ENCODE measurements at regions not wholly inside any gene's neighbourhood (a gene's known extent, or its start where the extent isn't known, plus 50 kb on each side); places are given as distances from the start of the nearest gene placed in this dataset.
"Not testable (repeated sequence)": the region's sequence is repeated elsewhere in the genome, so short reads cannot be mapped to it uniquely, and the experiment has no call there.

GRCh38 chr20:29875321-29876083 lies 1382.0 kb upstream of the DEFB115 start:
- H3K79me2 ChIP-seq (replicated peaks; ENCODE audit: insufficient read depth); H3K4me1 ChIP-seq (ENCODE audit: insufficient read depth); H3K27me3 ChIP-seq (ENCODE audit: insufficient read depth); DNase-seq (ENCODE audit: low spot score); H3K9me2 ChIP-seq (ENCODE audit: insufficient read depth); H2AFZ ChIP-seq; H3K27ac Mint-ChIP-seq; H4K20me1 ChIP-seq (replicated peaks; ENCODE audit: insufficient read depth); H3K4me1 Mint-ChIP-seq; H3K4me2 ChIP-seq; ATAC-seq; H3K27ac ChIP-seq (ENCODE audit: low read depth); H3K4me3 ChIP-seq; H3K4me3 Mint-ChIP-seq; H3F3A ChIP-seq (replicated peaks; ENCODE audit: low read depth); H3K36me3 ChIP-seq (ENCODE audit: insufficient read depth): not testable (repeated sequence)
- Mint-ChIP-seq H3K36me3 (ENCODE audit: low read depth) (peaks cover 57% of the 10 kb centered on the region), H3K27me3 (ENCODE audit: insufficient read depth, low read depth, poor library complexity) (peaks cover 22% of the 10 kb centered on the region), H3K9me3 (peaks cover 96% of the 10 kb centered on the region)

DNA sequence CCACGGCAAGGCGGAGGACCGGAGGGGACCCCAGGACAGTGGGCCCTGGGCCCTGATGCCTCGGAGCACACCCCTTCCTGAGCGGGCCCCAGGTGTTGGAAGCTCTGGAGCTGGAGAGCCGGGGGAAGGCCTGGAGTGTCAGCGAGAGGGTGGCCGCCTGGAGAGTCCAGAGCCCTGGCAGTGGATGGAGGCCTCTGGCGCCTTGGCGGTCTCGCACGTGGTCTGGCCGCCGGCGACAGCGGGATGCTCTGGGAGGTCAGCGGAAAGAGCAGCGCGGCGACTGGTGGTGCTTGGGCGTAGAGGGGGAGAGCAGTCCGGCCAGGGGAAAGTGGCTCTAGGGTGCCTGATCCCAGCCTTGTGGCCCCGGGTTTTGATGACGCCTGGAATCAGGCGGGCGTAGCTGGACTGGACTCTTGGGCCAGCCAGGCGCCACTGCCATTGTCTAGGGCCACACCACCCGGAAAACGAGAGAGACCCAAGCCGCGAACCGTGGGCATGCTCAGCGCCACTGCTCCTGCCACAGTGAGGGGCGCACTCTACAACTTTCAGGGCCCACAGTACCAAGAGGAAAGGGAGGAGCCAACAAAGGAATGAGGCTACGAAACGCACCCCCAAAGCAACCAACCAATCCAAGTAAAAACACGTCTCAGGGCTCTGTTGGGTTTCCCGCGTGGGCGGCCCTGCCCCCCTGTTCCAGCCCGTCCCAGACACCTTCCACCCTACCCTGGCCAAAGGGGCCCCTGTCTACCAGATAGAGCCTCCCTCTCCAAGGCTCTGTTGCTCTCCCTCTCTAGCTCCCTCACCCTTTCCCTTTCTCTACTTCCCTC lies 1381.2 kb upstream of the DEFB115 start:
- H3K79me2 ChIP-seq (replicated peaks; ENCODE audit: insufficient read depth); H3K27me3 ChIP-seq (ENCODE audit: insufficient read depth); H3K4me2 ChIP-seq; H3K27ac ChIP-seq (ENCODE audit: low read depth); H3K4me3 ChIP-seq; ATAC-seq; H3K27ac Mint-ChIP-seq; H3K4me1 Mint-ChIP-seq; H4K20me1 ChIP-seq (replicated peaks; ENCODE audit: insufficient read depth); H3F3A ChIP-seq (replicated peaks; ENCODE audit: low read depth); DNase-seq (ENCODE audit: low spot score); H3K4me3 Mint-ChIP-seq; H3K36me3 ChIP-seq (ENCODE audit: insufficient read depth); H2AFZ ChIP-seq; H3K9me2 ChIP-seq (ENCODE audit: insufficient read depth); H3K4me1 ChIP-seq (ENCODE audit: insufficient read depth): not testable (repeated sequence)
- Mint-ChIP-seq H3K36me3 (ENCODE audit: low read depth) (peaks cover 61% of the 10 kb centered on the region), H3K27me3 (ENCODE audit: insufficient read depth, low read depth, poor library complexity) (peaks cover 22% of the 10 kb centered on the region), H3K9me3 (peaks cover 96% of the 10 kb centered on the region)

- H3K36me3 Mint-ChIP-seq (ENCODE audit: low read depth), result peaks cover 59% of the 10 kb centered on the region
- peaks cover 95% of the 10 kb centered on the region for H3K9me3 Mint-ChIP-seq
Measured at GRCh38 chr20:29876911-29877285, 1380.6 kb upstream of the DEFB115 start.

GRCh38 chr20:29877411-29878280 lies 1379.8 kb upstream of the DEFB115 start:
- not testable (repeated sequence) for H3K9me2 ChIP-seq (ENCODE audit: insufficient read depth); H3F3A ChIP-seq (replicated peaks; ENCODE audit: low read depth); H4K20me1 ChIP-seq (replicated peaks; ENCODE audit: insufficient read depth); H3K27ac Mint-ChIP-seq; H3K4me1 Mint-ChIP-seq; H3K27ac ChIP-seq (ENCODE audit: low read depth); DNase-seq (ENCODE audit: low spot score); H3K4me3 Mint-ChIP-seq; ATAC-seq; H2AFZ ChIP-seq; H3K4me3 ChIP-seq; H3K36me3 ChIP-seq (ENCODE audit: insufficient read depth); H3K4me1 ChIP-seq (ENCODE audit: insufficient read depth); H3K27me3 ChIP-seq (ENCODE audit: insufficient read depth); H3K79me2 ChIP-seq (replicated peaks; ENCODE audit: insufficient read depth); H3K4me2 ChIP-seq
- Mint-ChIP-seq H3K27me3 (ENCODE audit: insufficient read depth, low read depth, poor library complexity) (peaks cover 22% of the 10 kb centered on the region), H3K36me3 (ENCODE audit: low read depth) (peaks cover 66% of the 10 kb centered on the region), H3K9me3 (peaks cover 95% of the 10 kb centered on the region)

More at GRCh38 chr20:29876911-29877285, 1380.6 kb upstream of the DEFB115 start:
- Mint-ChIP-seq H3K4me1 (no peaks in the 10 kb centered on the region), H3K27me3 (ENCODE audit: insufficient read depth, low read depth, poor library complexity) (peaks cover 22% of the 10 kb centered on the region), H3K27ac (no peak overlapping the region), H3K4me3 (no peak overlapping the region)
- Histone ChIP-seq H3K4me3 (no peak overlapping the region), H3K4me2 (no peak overlapping the region), H3K4me1 (ENCODE audit: insufficient read depth) (no peaks in the 10 kb centered on the region), H4K20me1 (replicated peaks; ENCODE audit: insufficient read depth) (no peaks in the 10 kb centered on the region), H3K79me2 (replicated peaks; ENCODE audit: insufficient read depth) (no peaks in the 10 kb centered on the region), H3F3A (replicated peaks; ENCODE audit: low read depth) (no peaks in the 10 kb centered on the region), H3K27ac (ENCODE audit: low read depth) (no peak overlapping the region), H2AFZ (no peak overlapping the region), H3K27me3 (ENCODE audit: insufficient read depth) (0 out of 2 replicates have a peak, but pooled peaks cover 3% of the 10 kb centered on the region), H3K36me3 (ENCODE audit: insufficient read depth) (no peaks in the 10 kb centered on the region; the same call in 1 of the 2 replicates), H3K9me2 (ENCODE audit: insufficient read depth) (no peaks in the 10 kb centered on the region)
- no peak for TF ChIP-seq JUNB (IDR thresholded peaks at IDR 0.05; ENCODE audit: unreplicated experiment)
- TF ChIP-seq POLR2AphosphoS5 (IDR thresholded peaks at IDR 0.05; ENCODE audit: low read depth), result no peak
- no peak for TF ChIP-seq CTCF (conservative IDR thresholded peaks at IDR 0.05; ENCODE audit: low read depth in 2 of 2)
- TF ChIP-seq EZH2phosphoT487 (IDR thresholded peaks at IDR 0.05; ENCODE audit: unreplicated experiment), result no peak
- DNase-seq (ENCODE audit: low spot score) (no peak), ATAC-seq (no peak)

Data from GM23338 (cell line).